CD14-positive monocyte (primary cell): ENCODE measurements at regions not wholly inside any gene's neighbourhood (a gene's known extent, or its start where the extent isn't known, plus 50 kb on each side); places are given as distances from the start of the nearest gene placed in this dataset.

Experiments used
- DNase-seq, 3 donors: peaks; one replicate each; pipeline ENCODE4 v3.0.0-alpha.2; 2011 to 2022
- H2AFZ ChIP-seq: 2 replicates; pipeline ENCODE4 v1.6.0; 2012; ENCODE audit warnings: mild to moderate bottlenecking, low read depth, low read length, inconsistent platforms; ENCODE audit not compliant: insufficient read depth, poor library complexity, severe bottlenecking
- H3K27ac ChIP-seq, 2 donors: 1 replicate in 1 of 2; 2 replicates in 1 of 2; pipeline ENCODE4 v1.5.1; 2012 to 2013; ENCODE audit warnings: low read length in 2 of 2, control low read depth in 1 of 2, inconsistent platforms in 1 of 2, low read depth in 1 of 2, mild to moderate bottlenecking in 1 of 2
- H3K27me3 ChIP-seq, 2 donors: one replicate each; pipeline versions ENCODE4 v1.6.0 to v1.6.1; 2011 to 2013; ENCODE audit warnings: low read length in 2 of 2; ENCODE audit not compliant: control insufficient read depth in 2 of 2, insufficient read depth in 2 of 2
- H3K36me3 ChIP-seq, 2 donors: replicated peaks in 1 of 2; 1 replicate in 1 of 2; 2 replicates in 1 of 2; pipeline versions ENCODE4 v1.5.1 to v1.6.1; 2012 to 2013; ENCODE audit warnings: low read length in 2 of 2, control low read depth in 1 of 2, inconsistent platforms in 1 of 2, mild to moderate bottlenecking in 1 of 2; ENCODE audit not compliant: insufficient read depth in 2 of 2, control insufficient read depth in 1 of 2
- H3K4me1 ChIP-seq, 2 donors: 1 replicate in 1 of 2; 2 replicates in 1 of 2; pipeline versions ENCODE4 v1.5.1 to v1.6.1; 2012 to 2013; ENCODE audit warnings: low read length in 2 of 2, control low read depth in 1 of 2, inconsistent platforms in 1 of 2, mild to moderate bottlenecking in 1 of 2, moderate library complexity in 1 of 2; ENCODE audit not compliant: insufficient read depth in 2 of 2, control insufficient read depth in 1 of 2
- H3K4me2 ChIP-seq: replicated peaks from 2 replicates; pipeline ENCODE3; 2012; ENCODE audit warnings: low read length, moderate library complexity, mild to moderate bottlenecking; ENCODE audit not compliant: poor library complexity, severe bottlenecking; ENCODE audit errors: extremely low read depth
- H3K4me3 ChIP-seq, 3 experiments: fragments of 200-600 bp in 1 of 3; sonication (generic) in 1 of 3; replicated peaks in 1 of 3; 1 replicate in 2 of 3; 2 replicates in 1 of 3; pipeline ENCODE4 v1.5.1; 2011 to 2013; ENCODE audit warnings: low read length in 3 of 3, mild to moderate bottlenecking in 3 of 3, control low read depth in 2 of 3, low read depth in 2 of 3, inconsistent platforms in 1 of 3, moderate library complexity in 1 of 3
- H3K79me2 ChIP-seq: 2 replicates; pipeline ENCODE4 v1.6.0; 2012; ENCODE audit warnings: mild to moderate bottlenecking, control low read depth, inconsistent platforms, low read length, moderate library complexity; ENCODE audit not compliant: insufficient read depth
- H3K9ac ChIP-seq: 2 replicates; pipeline ENCODE4 v1.6.0; 2017; ENCODE audit warnings: low read length, mild to moderate bottlenecking; ENCODE audit not compliant: insufficient read depth, poor library complexity, severe bottlenecking
- H3K9me3 ChIP-seq, 2 donors: replicated peaks in 1 of 2; 1 replicate in 1 of 2; 2 replicates in 1 of 2; pipeline versions ENCODE4 v1.5.1 to v1.6.1; 2012 to 2013; ENCODE audit warnings: low read length in 2 of 2, control low read depth in 1 of 2; ENCODE audit not compliant: control insufficient read depth in 1 of 2, insufficient read depth in 1 of 2
- H4K20me1 ChIP-seq: 2 replicates; pipeline ENCODE4 v1.6.0; 2012; ENCODE audit warnings: mild to moderate bottlenecking, low read length, control low read depth, moderate library complexity; ENCODE audit not compliant: insufficient read depth
- H3K27ac Mint-ChIP-seq, 7 donors: one replicate each; pipeline ENCODE4 v1.8.0; 2020; ENCODE audit warnings: mild to moderate bottlenecking in 7 of 7, mixed read lengths in 7 of 7, moderate library complexity in 6 of 7, inconsistent platforms in 2 of 7
- H3K27me3 Mint-ChIP-seq, 3 donors: one replicate each; pipeline ENCODE4 v1.8.0; 2021 to 2022; ENCODE audit warnings: low read depth in 3 of 3, mild to moderate bottlenecking in 3 of 3, mixed read lengths in 3 of 3, moderate library complexity in 3 of 3, inconsistent platforms in 1 of 3
- H3K36me3 Mint-ChIP-seq, 2 donors: one replicate each; pipeline ENCODE4 v1.8.0; 2020; ENCODE audit warnings: mixed read lengths in 2 of 2, inconsistent platforms in 1 of 2, mild to moderate bottlenecking in 1 of 2
- H3K4me1 Mint-ChIP-seq: one replicate; pipeline ENCODE4 v1.8.0; 2020; ENCODE audit warnings: mild to moderate bottlenecking, mixed read lengths
- H3K4me3 Mint-ChIP-seq, 2 donors: one replicate each; pipeline ENCODE4 v1.8.0; 2020; ENCODE audit warnings: mild to moderate bottlenecking in 2 of 2, mixed read lengths in 2 of 2, moderate library complexity in 1 of 2
- H3K9me3 Mint-ChIP-seq, 7 donors: one replicate each; pipeline ENCODE4 v1.8.0; 2020 to 2022; ENCODE audit warnings: mixed read lengths in 7 of 7, mild to moderate bottlenecking in 6 of 7, moderate library complexity in 6 of 7, inconsistent platforms in 2 of 7
- WGBS: methylation state at CpG from one replicate; pipeline ENCODE4 v1.1.5; 2013; ENCODE audit warnings: missing lambda C conversion rate; ENCODE audit not compliant: insufficient coverage; 5-methylcytosine and 5-hydroxymethylcytosine counted together
- intact Hi-C, 2 donors: fragments of 100-400 bp; cut with micrococcal nuclease; formaldehyde crosslinking; loops; one replicate each; pipeline versions ENCODE4 v1.15.0 to v1.15.1; 2023
- TF ChIP-seq, protein P1 (sequence below): fragments of 200-600 bp; IDR thresholded peaks from one replicate; pipeline ENCODE4 v1.8.0; 2022; ENCODE audit warnings: antibody characterized with exemption, mild to moderate bottlenecking

DNA sequence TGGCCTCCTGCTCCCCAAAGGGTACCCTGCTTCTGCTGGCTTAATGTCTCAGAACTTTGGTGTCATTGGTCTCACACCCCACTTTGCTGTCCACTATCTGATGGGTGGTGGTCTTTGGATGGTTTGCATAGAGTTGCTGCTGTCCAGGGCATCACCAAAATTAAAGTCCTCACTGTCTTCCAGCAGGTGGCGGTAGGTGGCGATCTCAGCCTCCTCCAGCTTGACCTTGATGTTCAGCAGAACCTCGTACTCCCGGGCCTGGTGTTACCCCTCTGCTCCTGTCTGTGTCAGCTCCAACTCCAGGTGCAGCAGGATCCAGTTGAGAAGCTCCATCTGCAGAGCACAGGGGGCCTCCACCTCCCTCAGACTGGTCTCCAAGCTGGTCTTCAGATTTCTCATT lies 1169.5 kb upstream of the PABPC4L start:
- Histone ChIP-seq H3K4me1 (no peaks in the 10 kb centered on the region), H3K4me3 (no peak overlapping the region), H3K27me3 (no peaks in the 10 kb centered on the region), H3K79me2 (no peaks in the 10 kb centered on the region), H3K4me2 (no peak overlapping the region), H3K9ac (no peak overlapping the region), H3K36me3 (no peaks in the 10 kb centered on the region), H4K20me1 (no peaks in the 10 kb centered on the region), H2AFZ (no peak overlapping the region), H3K27ac (no peak overlapping the region), H3K9me3 (no peaks in the 10 kb centered on the region)
- TF ChIP-seq, protein P1, sequence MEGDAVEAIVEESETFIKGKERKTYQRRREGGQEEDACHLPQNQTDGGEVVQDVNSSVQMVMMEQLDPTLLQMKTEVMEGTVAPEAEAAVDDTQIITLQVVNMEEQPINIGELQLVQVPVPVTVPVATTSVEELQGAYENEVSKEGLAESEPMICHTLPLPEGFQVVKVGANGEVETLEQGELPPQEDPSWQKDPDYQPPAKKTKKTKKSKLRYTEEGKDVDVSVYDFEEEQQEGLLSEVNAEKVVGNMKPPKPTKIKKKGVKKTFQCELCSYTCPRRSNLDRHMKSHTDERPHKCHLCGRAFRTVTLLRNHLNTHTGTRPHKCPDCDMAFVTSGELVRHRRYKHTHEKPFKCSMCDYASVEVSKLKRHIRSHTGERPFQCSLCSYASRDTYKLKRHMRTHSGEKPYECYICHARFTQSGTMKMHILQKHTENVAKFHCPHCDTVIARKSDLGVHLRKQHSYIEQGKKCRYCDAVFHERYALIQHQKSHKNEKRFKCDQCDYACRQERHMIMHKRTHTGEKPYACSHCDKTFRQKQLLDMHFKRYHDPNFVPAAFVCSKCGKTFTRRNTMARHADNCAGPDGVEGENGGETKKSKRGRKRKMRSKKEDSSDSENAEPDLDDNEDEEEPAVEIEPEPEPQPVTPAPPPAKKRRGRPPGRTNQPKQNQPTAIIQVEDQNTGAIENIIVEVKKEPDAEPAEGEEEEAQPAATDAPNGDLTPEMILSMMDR = no peak
- H3K4me1 Mint-ChIP-seq = no peaks in the 10 kb centered on the region
- no peak overlapping the region for H3K4me3 Mint-ChIP-seq
- intact Hi-C loops = no loop called here
- no peaks in the 10 kb centered on the region for H3K36me3 Mint-ChIP-seq
- H3K9me3 Mint-ChIP-seq = peaks cover 0 to 5% (median 2%) of the 10 kb centered on the region in 7 donors
- no peak for DNase-seq
- 67% methylated on average over 1 of the region's 4 CpGs for WGBS
- no peak overlapping the region for H3K27ac Mint-ChIP-seq
- H3K27me3 Mint-ChIP-seq = peaks cover 0 to 2% (median 2%) of the 10 kb centered on the region in 3 donors

DNA sequence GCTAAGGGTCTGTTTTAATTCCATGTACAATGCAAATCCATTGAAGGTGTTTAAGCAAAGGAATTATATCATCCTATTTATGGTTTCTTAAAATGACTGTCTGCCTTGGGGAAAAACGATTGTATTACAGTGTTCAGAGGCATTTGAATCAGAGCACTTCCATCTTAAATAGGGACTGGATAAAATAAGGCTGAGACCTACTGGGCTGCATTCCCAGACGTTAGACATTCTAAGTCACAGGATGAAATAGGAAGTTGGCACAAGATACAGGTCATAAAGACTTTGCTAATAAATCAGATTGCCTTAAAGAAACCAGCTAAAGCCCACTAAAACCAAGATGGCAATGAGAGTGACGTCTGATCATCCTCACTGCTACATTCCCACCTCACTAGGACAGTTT lies 1167.2 kb upstream of the PABPC4L start:
- H3K4me3 Mint-ChIP-seq = no peak overlapping the region
- H2AFZ ChIP-seq = no peak overlapping the region
- no peaks in the 10 kb centered on the region for H3K79me2 ChIP-seq
- H3K4me2 ChIP-seq = no peak overlapping the region
- peaks cover 0 to 5% (median 0%) of the 10 kb centered on the region in 7 donors for H3K9me3 Mint-ChIP-seq
- no peak overlapping the region for H3K27ac Mint-ChIP-seq
- no peak for DNase-seq
- H3K27ac ChIP-seq = no peak overlapping the region
- H3K4me1 ChIP-seq = no peaks in the 10 kb centered on the region
- no peaks in the 10 kb centered on the region for H3K36me3 ChIP-seq
- H3K27me3 Mint-ChIP-seq = peaks cover 0 to 2% (median 2%) of the 10 kb centered on the region in 3 donors
- no peak overlapping the region for H3K4me3 ChIP-seq
- no peaks in the 10 kb centered on the region for H3K27me3 ChIP-seq
- WGBS = 43% methylated on average over 2 of the region's 3 CpGs
- TF ChIP-seq, protein P1 = no peak
- no peaks in the 10 kb centered on the region for H3K4me1 Mint-ChIP-seq
- intact Hi-C loops = no loop called here
- no peak overlapping the region for H3K9ac ChIP-seq
- no peaks in the 10 kb centered on the region for H4K20me1 ChIP-seq
- H3K9me3 ChIP-seq = no peaks in the 10 kb centered on the region
- no peaks in the 10 kb centered on the region for H3K36me3 Mint-ChIP-seq
